Left lobe of liver (tissue), 2 donors: ENCODE measurements at regions not wholly inside any gene's neighbourhood (a gene's known extent, or its start where the extent isn't known, plus 50 kb on each side); places are given as distances from the start of the nearest gene placed in this dataset.

Experiments used
- ATAC-seq: fragments of 200-7000 bp; cut with Tn5 transposase; one replicate; pipeline ENCODE4 v1.9.1; 2020; ENCODE audit warnings: mild to moderate bottlenecking, moderate library complexity
- DNase-seq: peaks from one replicate; pipeline ENCODE4 v3.0.0-alpha.2; 2020; ENCODE audit warnings: low spot score
- donor health status: DM: no; HTN: no; CAD: no; lungs with moderate emphysema.
- donor health status: DM: no; HTN: yes; CAD: no.

DNA sequence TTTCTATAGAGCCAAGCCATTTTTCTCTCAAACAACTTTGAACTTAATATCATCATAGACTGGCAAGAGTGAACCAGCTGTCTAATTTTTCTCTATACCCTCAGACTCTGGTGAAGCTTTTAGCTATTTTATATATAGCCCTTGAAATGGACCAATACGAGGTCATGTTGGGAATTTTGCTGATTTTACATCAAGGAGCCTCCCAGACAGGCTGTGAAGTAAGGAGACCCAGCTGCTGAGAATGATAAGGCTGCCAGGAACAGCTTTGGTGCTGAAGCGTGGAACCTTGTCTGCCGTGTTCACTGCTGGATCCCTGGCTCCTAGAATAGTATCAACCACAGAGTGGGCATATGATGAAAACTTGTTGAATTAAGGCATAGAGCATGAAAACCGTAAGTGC, 326.2 kb upstream of the NAV3 start:
- ATAC-seq = no peak

DNA sequence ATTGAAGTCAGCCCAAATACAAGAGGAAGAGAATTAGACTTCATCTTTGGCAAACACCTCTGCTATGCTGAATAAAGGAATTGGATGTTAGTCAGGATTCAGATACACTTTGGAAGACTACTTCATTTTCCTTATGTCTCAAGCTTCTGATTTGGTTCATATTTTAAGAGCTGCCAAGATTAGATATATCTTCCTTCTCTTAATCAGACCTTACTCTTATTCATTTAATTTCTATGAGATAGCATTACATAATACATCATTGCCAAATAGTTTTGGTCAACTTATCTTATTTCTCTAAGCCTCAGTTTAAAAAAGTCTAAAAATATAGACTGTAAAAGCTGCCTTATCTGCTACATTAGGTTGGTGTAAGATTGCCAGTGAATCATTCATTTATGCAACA, 330.6 kb upstream of the NAV3 start:
- no peak for DNase-seq
- ATAC-seq = no peak

More for the DNA sequence above, 326.2 kb upstream of the NAV3 start:
- DNase-seq = no peak

DNA sequence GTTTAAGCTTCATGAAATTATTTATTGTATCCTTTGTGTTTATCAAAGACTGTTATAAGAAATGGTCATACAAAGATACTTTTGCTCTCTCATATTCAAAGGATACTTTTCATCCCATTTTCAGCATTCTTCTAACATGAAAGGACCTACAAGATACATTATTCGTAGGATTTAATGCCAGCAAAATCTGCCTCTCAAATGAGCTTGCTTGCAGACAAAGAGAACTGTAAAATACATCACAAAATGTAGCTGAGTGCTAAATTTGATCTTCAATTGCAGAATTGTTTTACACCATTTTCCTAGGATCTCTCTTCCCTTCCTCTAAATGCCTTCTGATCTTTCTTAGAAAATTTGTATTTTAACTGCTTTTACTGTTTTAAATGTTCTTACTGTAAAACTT, 333.0 kb upstream of the NAV3 start:
- no peak for ATAC-seq
- no peak for DNase-seq

DNA sequence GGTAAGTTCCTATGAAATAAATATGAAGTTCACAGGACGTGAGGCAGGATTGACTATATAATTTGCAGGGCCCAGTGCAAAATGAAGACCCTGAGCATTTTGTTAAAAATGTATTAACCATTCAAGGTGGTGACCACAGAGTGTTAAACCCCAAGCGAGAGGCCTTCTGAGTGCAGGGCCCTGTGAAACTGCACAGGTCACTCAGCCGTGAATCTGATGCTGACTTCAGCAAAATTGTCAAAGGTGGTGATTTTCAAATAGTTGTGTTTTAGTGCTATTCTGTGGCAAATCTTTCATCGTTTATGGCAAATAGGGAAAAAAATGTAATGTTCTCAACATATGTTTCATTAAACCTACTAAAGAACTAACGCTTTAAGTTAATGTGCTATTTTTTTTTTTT, 334.0 kb upstream of the NAV3 start:
- no peak for DNase-seq
- no peak for ATAC-seq

DNA sequence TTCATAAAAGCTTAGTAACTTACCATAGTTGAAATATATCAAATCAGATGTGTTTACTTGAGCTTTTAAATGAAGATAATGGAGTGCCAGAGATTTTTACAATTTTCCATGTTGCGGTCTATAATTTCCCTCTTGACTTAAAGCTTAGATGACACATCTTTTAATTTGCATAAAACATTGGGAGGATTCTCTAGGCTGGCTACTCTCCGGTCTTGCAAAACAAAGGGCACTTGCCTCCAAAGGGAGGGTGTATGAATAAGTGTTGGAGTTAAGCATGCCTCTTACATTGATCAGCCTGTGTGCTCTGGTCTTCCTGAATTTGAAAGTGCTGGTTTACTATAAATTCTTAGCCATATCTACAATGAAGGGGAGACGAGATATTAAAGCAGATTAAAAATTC, 336.4 kb upstream of the NAV3 start:
- ATAC-seq (no peak), DNase-seq (no peak)

DNA sequence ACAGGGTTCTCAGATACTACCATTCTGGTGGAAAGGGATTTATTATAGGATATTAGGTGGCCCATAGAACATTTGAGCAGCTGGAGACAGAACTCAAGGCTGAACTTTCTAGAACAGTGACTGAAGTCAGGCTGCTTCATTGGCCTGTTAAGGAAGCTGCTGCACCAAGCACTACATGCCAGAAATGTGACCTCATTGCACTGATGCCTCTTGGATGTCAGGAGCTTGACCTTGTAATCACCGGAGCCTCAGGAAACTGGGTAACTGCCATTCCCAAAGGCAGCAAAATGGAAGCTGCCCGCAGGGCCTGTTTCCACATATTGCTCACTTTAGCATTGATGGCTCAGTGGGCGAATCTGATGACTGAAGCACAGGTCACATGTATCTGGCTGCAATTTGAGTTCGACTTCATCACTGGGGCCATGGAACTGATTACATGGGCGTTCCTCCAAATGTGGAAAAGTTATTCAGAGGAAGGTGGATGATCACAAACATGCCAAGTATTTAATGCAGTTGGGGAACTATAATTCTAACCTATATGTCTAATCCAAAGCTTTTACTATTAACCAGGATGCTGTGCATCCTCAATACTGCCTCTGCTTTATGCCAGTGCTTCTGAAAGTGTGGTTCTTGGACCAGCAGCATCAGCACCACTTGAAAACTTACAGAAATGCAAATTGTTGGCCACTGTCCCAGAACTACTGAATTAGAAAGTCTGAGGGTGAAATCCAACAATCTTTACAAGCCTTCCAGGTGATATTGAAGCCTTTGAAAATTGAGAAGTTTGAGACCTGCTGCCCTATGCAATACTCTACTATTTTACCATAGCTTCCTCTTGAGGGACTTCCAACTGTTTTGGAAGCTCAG, 337.2 kb upstream of the NAV3 start:
- DNase-seq (no peak), ATAC-seq (no peak)

DNA sequence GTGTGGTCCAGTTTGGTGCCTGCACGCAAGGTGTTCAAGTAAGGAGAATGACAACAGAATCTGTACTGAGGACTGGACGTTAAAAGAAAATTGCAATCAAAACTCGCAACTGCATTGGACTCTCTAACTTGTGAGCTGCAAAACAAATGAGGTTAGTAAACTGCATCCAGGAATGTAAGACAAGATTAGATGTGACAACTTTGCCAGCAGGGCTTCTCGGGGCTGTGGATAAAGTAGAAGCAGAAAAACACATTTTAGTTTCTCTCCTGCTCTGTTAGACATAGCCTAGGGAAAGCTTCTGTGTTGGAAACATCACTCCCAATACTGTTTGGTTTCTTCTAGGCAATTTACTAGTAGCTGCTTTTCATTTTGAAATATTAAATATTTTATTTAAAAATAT, 338.2 kb upstream of the NAV3 start:
- no peak for DNase-seq
- no peak for ATAC-seq

DNA sequence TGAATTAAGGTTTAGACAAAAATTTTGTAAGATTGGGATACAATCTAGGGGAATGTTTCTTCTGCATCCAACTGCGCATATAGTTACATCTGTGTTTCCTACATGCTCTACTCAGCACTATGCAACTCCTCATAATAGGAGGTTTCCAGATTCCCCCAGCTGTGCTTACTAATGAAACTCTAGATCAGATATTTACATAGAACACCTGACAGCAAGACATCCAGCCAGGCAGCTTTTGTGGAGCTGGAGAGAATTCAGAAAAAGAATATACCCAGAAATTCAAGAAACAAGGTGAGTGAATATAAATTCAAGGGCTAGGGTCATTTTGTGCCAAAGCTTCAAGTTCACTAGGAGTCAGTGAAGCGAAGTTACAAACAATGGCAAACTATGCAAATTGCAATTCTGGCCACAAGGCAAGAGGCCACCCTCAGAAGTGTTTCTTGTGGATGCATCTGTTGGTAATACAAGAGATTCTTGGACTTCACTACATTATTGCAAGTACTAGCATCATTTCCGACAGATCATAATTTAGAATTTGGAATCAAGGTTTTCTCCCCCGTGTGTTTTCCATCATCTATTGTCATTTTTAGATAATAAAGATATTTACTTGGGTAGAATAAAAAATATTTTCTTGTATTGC, 341.2 kb upstream of the NAV3 start:
- no peak for ATAC-seq
- DNase-seq = no peak

DNA sequence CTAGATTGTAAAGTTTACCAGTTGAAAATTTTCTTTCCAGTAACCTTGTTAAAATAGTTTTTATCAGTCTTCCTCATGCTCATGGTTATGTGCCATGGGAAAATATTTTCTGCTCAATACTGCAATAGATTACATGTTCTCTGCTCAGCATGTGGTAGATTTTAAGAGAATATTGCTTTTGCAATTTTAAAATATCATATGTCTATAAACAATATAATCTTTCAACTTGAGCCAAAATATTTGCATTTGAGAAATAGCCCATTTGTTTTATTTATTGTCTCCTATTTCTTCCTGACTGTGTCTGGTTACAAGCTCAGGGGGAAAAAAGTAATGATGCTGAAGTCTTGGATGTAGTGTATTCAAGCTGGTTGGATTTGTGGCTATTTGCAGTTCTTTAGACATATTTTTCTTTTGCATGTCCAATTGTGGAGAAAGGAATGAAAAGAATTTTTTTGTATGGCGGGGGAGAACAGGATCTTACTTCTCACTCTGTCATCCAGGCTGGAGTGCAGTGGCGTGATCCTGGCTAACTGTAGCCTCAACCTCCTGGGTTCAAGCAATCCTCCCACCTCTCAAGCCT, 342.6 kb upstream of the NAV3 start:
- ATAC-seq = no peak
- no peak for DNase-seq

DNA sequence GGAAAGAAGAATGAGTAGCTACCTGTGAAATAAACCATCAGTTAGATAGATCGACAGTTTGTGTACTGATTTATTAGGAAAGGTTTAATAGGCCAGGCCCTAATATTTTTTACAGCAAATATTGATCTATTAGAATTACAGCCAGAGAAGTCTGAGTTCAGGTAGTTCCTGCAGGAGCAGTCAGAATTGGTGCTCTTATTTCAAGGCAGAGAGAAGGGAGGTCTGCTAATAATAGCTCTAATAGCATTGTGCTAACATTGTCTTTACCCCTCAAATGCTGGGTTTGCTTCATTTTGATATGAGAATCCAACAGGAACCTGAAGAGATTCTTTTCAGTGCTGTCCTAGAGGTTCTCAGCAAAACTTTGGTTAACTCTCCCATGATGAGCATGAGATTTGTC, 343.8 kb upstream of the NAV3 start:
- ATAC-seq (no peak), DNase-seq (no peak)

DNA sequence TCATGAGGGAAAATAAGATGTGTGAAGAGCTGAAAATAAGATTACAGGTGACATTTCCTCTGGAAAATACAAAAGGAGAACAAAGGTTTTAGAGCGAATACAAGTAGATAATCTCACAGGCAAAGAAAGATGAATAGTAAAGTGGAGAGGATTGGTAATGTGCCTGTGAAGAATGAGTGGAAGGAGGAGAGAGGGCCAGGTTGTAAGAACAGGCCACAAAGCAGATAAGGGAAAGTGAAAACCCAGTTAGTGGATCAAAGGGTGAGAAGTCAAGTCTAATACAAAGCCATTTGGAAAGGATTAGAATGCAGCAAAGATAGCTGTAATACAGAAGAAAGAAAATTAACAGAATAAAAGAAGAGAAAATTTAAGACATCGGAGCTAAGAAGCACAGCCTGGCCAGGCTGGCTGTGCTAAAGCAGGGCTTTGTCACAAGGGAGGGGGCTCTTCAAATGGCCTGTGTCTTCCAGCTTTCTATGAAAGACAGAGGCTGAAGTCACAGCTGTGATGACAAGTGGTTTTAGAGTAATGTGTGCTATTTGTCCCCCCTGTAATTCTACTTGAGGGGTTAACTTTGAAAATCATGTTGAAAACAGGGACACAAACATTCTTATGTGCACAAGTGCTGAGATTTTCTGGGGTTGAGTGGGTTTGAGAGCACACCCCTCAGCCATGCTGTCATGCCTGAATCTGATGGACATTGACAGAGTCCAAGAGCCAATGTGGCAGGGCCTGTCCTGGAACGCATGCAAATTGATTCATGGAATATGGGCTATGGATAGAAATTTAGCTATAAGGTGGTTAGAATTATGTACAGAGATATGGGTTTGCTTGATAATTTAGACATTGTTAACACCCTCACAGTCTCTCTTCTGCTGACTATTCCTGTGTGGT, 344.5 kb upstream of the NAV3 start:
- no peak for ATAC-seq
- DNase-seq = no peak

DNA sequence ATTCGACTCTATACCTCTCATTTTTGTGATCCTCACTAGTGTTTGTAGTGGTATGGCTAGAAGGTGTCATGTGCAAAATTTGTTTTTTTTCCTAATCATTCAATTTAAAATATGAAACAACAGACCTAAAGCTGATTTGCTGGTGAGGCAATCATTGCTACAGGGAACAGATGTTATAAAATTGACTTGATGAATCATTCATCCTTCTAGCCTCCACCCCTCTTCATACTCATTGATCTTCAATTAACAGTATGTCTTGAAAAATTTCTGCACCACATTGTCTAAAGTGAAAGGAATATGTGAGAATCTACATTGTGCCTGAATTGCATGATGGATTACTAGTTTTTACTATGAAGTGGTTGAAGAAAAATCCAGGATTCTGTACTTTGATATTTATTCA, 349.0 kb upstream of the NAV3 start:
- DNase-seq = no peak
- ATAC-seq = no peak

DNA sequence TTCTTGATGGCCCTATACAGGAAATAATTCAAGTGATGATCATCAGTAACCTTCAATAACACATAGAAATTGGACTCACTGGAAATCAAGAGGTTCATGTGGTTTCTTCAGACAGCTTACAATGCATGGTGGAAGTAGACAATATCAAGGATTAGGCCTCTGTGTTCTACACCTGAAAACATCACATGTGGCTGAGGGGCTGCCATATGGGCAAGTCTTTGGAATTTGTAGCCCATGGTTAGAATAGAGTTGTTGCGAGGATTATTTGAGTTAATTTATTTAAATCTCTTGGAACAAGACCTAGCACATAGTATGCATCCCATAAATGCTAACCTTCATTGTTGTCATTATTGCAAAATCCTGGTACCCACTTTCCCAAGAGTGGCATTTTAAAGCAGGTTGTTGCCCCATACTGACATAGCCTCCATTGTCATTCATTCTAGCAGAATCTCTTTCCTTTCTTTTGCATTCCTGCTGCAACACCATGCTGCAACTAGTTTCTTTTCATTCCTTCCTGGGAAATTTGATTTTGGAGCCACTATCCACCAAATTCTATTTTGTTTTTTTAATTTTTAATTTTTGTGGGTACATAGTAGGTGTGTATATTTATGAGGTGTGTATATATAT, 352.7 kb upstream of the NAV3 start:
- ATAC-seq = no peak
- DNase-seq = no peak

DNA sequence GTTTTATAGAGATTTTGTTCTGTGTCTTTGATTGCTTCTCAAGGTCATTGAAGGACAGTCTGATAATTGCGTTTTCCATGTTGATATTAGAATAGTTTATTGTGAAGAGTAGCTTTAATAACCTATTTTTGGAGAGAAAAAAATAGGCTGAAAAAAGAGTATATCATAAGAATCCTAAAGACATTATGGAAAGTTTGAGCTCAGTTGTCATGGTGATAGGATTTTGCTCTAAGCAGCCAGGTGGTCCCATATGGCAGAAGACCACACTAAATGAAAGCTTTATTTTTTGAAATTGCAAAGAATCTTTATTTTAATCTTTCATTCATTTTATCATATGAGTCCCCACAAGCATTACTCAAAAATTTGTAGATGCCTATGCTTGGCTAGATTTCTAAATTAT, 358.9 kb upstream of the NAV3 start:
- no peak for DNase-seq
- ATAC-seq = no peak

DNA sequence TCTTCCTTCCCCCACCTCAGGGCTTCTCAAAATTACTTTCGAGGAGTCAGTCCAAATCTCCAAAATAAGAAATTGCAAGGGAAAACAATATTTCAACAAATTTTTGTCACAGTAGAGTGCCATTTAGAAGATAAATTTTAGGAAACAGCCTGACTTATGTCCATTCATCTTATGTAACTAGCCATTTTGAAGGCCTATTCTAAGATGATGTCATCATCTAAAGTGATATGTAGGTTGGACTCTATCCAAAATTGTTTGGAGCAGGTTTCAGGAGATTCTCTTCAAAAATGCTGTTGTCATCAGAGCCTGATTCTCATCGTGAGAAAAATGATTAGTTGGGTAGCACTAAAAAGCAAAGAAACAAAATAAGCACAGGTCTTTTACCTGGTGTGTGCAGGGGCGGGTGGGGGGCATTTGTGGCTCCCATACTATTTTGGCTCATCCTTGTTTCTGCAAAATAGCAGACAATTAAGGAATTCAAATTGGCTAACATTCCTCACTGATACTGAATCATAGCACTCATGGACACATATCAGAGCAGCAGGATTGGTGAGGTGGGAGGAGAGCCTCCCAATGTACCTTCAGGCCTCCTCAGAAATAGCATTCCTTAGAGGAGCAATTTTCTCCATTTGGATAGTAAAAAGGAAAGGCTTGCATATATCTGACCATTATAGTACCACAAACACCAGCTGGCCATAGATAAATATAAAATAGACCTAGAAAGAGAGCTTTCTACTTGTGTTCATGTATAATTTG, 360.9 kb upstream of the NAV3 start:
- ATAC-seq (no peak), DNase-seq (no peak)

DNA sequence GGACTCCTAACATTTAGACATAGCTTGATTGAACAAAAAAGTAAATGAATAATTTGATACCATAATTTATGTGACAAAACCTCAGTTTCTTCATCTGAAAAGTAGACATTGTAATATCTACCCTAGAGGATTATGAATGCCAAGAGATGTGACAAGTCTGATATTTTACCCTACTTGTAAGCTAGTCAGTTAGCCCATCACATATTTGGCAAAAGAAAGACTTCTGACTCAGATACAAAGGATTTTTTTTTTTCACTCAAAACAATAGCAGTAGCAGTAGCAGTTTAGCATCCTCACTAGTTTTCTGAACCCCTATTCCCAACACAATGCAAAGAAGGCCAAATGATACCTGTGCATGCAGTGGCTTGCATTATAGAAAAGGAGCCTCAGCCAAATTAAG, 377.3 kb upstream of the E2F7 start:
- no peak for ATAC-seq
- no peak for DNase-seq

DNA sequence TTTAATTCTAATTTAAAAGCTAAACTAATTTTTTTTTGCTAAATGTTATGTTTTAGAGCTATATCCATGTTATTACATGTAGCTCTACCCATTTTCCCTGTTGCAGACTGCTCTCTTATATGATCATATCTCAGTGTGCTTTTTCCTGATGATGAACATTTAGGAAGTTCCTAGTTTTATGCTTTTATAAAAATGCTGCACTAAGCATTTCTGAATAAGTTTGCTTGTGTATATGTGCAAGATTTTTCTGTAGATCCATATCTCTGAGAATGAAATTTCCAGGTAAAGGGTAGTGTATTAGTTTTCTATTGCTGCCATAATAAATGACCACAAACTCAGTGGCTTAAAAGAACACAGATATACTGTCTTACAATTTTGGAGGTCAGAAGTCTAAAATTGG, 374.4 kb upstream of the E2F7 start:
- no peak for DNase-seq
- no peak for ATAC-seq

DNA sequence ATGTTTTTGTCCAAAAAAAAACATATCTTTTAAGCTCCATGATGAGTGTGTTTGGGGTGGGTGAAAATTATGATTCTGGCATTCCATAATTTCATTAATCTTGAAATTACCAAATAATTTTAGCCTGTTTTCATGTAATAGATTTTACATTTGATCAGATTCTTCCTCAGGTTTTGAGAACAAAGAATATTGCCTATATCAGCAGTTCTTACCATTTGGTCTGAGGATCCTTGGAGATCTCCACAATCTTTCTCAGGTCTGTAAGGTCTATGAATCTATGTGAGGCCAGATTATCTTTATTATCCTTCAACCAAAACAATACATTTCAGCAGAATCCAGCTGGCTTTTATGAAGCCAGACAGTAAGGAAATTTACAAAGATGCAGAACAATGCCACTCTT, 373.3 kb upstream of the E2F7 start:
- ATAC-seq = no peak

DNA sequence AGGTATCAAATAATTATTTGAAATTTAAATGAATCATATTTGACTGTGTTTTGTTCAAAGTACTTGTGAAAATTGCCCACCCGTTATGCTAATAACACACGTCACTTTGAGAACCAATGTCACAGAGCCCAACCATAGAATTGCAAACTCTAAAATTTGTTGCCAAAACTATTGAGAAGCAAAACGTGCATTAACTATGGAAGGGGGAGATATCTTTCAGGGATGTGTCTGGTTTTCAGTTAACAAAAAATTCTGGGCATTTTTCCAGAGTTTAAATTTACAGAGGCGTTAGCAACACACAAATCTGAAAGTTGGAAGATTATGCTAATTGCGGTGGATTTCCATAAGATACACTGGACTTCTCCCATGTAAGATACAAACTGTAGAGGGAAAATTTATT, 371.8 kb upstream of the E2F7 start:
- DNase-seq = no peak
- ATAC-seq = no peak

More for the DNA sequence above, 373.3 kb upstream of the E2F7 start:
- DNase-seq = no peak

DNA sequence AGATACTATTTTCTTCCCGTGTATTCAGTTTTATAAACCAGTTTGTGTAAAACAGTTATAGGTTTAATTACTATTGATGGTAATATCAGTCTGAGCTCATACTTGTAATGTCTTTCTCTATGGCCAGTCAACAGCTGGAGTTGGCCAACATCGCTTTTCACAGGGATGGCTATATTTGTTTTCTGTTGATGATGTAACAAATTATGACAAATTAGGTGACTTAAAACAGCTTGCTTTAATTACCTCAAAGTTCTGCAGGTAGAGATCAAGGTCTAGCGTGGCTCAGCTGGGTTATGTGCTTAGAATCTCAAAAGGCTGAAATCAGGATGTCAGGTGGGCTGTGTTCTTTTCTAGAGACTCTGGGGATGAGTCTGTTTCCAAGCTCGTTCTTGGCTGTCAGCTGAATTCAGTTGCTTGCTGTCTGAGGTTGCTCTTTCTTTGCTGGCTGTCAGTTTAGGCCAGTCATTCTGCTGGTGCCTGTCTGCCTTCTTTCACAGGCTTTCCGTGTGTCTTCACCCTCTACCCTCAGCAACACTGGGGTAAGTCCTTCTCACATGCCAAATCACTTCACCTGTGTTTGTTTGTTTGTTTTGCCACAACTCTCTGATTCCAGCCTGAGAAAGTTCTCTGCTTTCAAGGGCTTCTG, 370.2 kb upstream of the E2F7 start:
- DNase-seq = no peak
- no peak for ATAC-seq
